HG02571 (cell line): ENCODE measurements at regions not wholly inside any gene's neighbourhood (a gene's known extent, or its start where the extent isn't known, plus 50 kb on each side); places are given as distances from the start of the nearest gene placed in this dataset.

ENCODE experiments used
- ATAC-seq: cut with Tn5 transposase; IDR thresholded peaks from one replicate; pipeline ENCODE4 v1.9.1; 2021; ENCODE audit warnings: mild to moderate bottlenecking, moderate library complexity; ENCODE audit not compliant: unreplicated experiment

- no peak for ATAC-seq
These were observed 116.1 kb upstream of the GALNT2 start for GRCh38 chr1:229950908-229951307.

- ATAC-seq: no peak
These were observed 115.0 kb upstream of the GALNT2 start for GRCh38 chr1:229951856-229952534.

DNA sequence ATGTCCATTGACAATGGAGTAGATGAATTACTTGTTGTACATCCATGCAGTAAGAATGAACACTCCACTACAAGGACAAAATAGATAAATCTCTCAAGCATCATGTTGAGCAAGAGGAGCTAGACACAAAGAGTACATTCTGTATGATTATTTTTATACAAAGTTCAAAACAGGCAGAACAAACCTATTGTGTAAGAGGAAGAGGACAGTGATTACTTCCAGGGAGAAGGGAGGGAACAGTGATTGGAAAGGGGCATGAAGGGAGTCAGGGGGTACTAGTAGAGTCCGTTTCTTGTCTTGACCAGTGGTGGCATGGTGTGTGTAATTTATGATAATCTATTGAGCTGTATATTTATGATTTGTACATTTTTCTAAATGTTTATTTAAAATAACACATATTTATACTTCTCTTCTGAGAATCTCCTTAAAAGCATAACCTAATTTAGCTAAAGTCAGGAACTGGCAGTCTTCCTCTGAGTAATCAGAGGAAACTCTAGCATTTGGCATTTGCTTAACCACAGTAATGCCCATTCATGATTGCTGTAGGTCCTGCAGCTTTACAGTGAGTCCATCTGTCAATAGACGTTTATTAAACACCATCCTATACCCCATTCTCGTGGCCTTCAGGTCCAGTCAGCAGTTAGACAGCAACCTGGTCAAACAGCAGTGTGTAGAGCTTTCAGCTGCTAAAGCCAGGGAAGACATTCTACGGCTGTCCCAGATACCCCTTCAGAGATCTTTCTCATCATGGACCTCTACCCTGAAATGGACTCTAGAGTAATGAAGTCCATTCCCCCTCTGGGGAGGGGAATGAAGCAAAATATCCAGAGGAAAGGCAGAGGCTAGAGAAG, 114.1 kb upstream of the GALNT2 start:
- ATAC-seq: no peak

GRCh38 chr1:229953736-229954326, 113.2 kb upstream of the GALNT2 start:
- no peak for ATAC-seq

GRCh38 chr1:229964281-229964680, 102.8 kb upstream of the GALNT2 start:
- no peak for ATAC-seq

DNA sequence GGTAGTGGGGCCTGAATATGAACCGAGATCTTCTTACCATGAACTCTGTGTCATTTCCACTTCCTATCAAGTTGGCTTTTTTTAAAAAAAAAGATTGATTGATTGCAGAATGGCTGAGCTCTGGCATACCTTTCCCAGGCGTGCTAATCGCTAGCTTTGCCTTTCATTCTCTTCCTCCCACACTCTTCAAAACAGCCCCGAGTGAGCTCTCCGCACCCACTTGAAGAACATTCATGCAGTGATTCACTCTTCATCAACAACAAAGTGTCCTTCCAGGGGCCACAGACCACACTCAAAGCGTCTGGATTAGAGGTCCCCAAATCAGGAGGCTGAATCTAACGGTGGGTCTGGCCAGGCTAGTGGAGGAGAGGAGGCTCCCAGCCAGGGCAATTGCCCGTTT, 96.3 kb upstream of the GALNT2 start:
- ATAC-seq: no peak

DNA sequence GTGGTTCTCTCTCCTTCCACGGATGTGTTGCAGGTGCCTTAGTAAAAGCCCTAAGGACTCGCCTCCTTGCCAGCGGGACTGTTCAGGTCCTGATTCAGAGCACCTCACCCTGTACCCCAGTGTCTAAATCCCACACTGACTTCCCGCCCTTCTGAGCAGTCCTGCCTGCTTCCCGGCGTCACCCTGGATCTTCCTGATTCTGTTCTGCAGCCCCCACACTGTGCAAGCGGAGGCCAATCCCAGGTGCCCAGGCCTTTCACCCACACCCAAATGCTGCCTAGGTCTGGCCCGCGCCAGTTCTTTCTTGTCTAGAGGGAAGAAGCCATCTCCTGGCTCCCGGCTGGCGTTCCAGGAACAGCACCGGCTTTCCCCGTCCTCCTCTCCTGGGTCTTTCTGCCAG, 95.9 kb upstream of the GALNT2 start:
- ATAC-seq: no peak

DNA sequence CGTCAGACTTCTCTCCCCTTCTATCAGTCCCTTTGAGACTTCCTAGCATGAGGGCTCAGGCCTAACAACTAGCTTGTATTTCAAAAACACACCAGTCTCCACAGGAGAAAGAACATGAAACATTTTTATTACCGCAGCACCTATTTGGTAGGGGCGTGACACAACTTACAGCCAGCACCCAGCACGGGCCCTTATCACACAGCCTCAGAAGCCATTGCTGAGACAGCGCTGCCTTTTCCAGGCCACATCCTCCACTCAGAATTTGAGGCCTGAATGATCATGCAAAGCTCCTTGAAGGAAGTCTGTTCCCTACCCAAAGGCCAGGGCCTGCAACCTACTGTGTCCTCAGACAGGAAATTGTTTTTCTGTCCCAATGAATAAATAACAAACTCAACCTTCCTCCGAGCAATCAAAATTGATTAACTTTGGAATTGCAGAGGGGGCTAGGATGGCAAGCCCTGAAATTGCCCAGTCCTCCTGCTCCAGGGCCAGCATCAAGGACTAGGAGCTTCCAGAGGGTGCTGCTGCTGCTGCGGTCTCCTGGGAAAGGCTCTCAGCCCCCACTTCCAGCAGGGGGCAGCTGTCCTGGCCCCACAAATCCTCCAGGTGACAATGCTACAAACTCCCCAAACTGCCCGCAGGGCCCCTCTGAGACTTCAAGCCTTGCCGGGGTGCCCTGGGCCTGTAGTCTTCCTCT, 94.3 kb upstream of the GALNT2 start:
- no peak for ATAC-seq

GRCh38 chr1:229973297-229973612, 93.8 kb upstream of the GALNT2 start:
- ATAC-seq: no peak

GRCh38 chr1:229975047-229975446, 92.0 kb upstream of the GALNT2 start:
- no peak for ATAC-seq

- ATAC-seq: no peak
These were observed 87.0 kb upstream of the GALNT2 start for GRCh38 chr1:229980009-229980408.

DNA sequence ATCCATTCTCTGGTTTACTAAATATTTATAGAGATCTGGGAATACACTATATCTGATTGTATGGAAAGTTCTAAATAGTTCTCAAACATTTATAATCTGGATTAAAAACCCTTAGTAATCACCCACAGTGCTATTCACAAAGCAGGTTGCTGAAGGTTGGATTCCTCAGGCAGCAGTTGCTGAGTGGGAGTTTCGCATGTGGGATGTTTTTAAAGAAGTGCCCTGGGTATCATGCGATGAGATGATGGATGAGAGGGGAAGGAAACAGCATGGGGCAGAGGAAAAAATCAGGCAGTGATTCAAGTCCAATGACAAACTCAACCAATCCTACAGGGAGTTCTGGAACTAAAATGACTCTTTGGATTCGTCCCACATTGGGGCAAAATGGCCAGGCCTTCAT, 85.3 kb upstream of the GALNT2 start:
- no peak for ATAC-seq

DNA sequence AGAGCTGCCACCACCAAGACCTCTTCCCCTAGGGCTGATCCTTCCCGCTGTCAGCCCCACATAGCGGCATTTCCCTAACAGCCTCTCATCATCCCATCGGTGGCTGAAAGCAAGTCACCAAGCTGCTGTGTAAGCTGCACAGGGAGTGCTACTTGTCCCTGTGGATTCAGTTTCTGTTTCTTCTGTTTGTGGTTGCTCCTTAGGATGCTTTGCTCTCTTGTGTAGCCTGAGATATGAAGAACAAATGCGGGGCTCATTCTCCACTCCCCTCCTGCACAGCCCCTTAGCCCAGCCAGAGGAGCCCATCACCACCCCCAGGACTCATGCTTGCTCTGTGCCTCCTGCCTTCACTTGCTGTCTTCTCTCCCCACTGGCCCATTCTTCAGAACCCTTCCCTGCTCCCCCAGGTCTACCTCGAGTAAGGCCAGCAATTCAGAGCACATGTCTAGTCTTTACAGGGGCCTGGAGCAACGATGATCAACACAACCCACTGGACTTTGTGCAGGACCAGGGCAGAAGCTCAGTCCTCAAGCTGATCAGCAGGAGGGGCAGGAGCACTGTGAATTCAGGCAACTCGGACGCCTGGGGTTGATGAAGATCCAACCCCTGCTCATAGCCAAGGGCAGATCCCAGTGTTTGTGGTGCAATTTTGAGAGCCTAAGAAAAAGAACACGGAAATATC, 82.6 kb upstream of the GALNT2 start:
- ATAC-seq: no peak

DNA sequence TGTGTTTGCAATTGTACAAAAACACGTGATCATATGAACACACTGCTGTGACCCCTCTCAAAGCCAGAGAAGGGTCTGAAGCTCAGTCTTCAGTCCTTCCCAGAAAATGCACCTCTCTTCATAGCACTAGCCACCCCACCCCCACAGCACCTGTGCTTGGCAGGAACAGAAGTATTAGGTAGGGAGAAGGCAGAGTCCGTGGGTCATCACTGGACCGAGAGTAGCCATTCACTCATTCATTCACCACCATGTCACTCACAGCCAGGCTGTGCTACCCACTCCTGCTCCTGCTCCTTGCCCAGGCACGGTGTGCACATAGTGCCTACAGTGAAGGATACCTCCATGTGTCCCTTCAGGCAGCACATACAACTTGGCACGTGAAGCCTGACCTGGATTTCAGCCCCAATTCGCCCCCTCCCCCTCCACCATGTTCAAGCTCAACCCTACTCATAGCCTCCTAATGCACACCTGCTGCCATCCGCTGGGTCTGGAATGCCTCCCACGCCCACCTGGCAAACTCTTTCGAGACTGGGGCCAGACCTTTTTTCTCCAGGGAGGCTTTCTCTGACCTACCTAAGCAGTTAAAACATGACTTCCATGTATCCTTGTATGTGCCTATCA, 81.9 kb upstream of the GALNT2 start:
- ATAC-seq: no peak

DNA sequence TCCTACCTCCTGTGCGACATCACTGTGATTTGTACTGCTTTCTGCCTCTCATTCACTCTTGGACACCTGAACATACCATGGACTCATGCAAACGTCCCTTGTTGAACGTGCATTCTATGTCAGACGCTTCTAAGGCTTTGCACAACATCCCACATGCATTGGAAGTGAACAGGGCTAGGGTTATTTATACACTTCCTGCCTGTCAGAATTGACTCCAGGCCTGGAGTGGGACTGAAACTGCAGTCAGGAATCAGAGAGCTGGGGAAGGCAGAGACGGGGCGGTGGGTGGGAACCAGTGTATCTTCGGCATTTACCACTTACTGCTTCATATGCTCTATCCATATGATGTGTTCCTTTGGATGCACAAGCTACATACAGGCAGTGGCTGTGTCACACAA, 81.4 kb upstream of the GALNT2 start:
- ATAC-seq: no peak

DNA sequence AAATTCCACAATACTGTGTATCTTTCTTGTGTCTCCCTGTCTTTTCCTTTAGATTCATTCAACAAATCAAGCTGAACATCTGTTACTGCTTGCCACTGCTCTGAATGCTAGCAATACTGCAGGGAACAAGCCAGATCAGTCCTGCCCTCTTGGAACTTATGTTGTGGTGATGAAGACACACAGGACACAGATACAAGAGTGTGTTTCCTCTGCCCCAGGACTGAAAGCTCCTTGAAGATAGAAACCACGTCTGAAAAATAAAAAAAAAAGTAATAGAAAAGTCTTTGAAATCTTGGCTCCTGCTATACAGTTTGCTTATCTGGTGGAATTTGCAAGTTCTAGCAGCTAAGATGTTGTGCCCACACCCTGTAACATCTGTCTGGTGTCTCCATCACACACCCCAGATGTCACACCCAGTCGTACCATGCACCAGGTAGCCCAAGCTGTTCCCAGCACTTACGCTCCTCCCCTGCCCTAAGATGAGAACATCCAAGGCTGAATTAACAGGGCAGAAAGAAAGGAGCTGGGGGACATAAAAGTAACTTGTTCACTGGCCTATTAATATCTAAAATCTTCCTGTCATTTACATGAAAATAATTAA, 80.2 kb upstream of the GALNT2 start:
- ATAC-seq: no peak

DNA sequence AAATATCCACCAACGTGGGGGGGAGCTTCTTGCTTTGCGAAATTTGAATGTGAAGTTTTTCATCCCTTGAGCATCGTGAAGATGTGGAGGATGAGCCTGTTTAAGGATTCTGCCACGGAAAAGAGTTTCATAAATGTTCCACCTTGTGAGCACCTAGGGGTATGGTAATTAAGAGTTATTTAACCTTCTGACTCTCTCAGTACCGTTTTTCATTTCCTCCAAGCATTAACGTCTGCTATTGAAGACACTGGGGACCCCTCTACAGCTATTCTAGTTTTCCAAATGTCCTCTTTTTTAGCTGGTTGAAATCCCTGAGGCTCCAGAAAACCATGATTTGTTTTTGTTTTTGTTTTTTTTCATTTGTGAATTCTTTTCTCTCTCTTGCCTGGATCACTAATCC, 79.1 kb upstream of the GALNT2 start:
- ATAC-seq: no peak

DNA sequence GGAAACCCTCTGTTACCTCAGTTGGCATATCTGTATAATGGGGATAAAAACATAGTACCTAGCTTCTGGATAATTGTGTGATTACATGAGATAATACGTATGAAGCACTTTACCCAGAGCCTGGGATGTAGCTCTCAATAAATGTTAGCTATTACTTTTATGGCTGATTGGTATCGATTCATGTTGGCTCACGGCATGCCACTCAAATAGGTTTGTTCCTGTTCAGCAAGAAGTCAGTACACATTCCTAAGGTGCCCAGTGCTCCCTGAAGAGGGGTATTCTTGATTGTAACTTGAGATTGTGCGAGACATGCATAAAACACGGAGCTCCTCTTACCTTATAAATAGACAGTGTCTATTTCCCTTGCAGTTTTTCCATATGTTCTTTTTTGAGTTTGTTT, 78.5 kb upstream of the GALNT2 start:
- no peak for ATAC-seq

- ATAC-seq: no peak
These were observed 77.3 kb upstream of the GALNT2 start for GRCh38 chr1:229989591-229990248.

DNA sequence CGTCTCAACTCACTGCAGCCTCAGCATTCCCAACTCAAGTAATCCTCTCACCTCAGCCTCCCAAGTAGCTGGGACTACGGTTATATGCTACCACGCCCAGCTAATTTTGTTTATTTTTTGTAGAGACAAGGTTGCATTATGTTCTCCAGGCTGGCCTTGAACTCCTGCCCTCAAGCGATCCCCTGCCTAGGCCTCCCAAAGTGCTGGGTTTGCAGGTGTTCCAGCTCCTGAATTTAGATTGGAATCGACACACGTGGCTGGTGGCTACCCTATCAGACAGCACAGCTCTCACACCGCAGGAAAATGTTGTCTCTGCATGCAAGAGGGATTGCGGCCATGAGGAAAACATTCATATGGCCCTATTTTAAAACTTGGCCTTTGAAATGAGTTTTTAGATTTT, 76.7 kb upstream of the GALNT2 start:
- ATAC-seq: no peak
